Fibroblast of mammary gland (primary cell): ENCODE measurements at regions not wholly inside any gene's neighbourhood (a gene's known extent, or its start where the extent isn't known, plus 50 kb on each side); places are given as distances from the start of the nearest gene placed in this dataset.

ENCODE experiments used
- DNase-seq: peaks from one replicate; pipeline ENCODE4 v3.0.0-alpha.2; 2010; ENCODE audit warnings: low read depth
- H3K4me3 ChIP-seq: 2 replicates; pipeline ENCODE4 v1.5.1; 2011; ENCODE audit warnings: low read depth, mild to moderate bottlenecking, low read length, moderate library complexity; ENCODE audit not compliant: control insufficient read depth
- CTCF ChIP-seq: conservative IDR thresholded peaks from 2 replicates; pipeline ENCODE4 v1.5.1; 2011; ENCODE audit warnings: low read depth, low read length, inconsistent platforms; ENCODE audit not compliant: control insufficient read depth, insufficient read depth

- no peak for TF ChIP-seq CTCF
- no peak overlapping the region for H3K4me3 ChIP-seq
- no peak for DNase-seq
These were observed 222.1 kb upstream of the ADAMTS9 start for GRCh38 chr3:64909757-64910467.

GRCh38 chr3:64909011-64909410 lies 221.2 kb upstream of the ADAMTS9 start:
- DNase-seq = no peak
- TF ChIP-seq CTCF = no peak
- no peak overlapping the region for H3K4me3 ChIP-seq

- peak; percentile 31 for DNase-seq
- no peak overlapping the region for H3K4me3 ChIP-seq
- TF ChIP-seq CTCF = no peak
These were observed 220.5 kb upstream of the ADAMTS9 start for GRCh38 chr3:64908251-64908685.

GRCh38 chr3:64905906-64906410 lies 218.2 kb upstream of the ADAMTS9 start:
- DNase-seq = no peak
- no peak for TF ChIP-seq CTCF
- no peak overlapping the region for H3K4me3 ChIP-seq

- no peak overlapping the region for H3K4me3 ChIP-seq
- no peak for TF ChIP-seq CTCF
- DNase-seq = peak; percentile 30
These were observed 215.2 kb upstream of the ADAMTS9 start for GRCh38 chr3:64903006-64903405.

- no peak for TF ChIP-seq CTCF
- no peak overlapping the region for H3K4me3 ChIP-seq
- DNase-seq = no peak
These were observed 214.3 kb upstream of the ADAMTS9 start for GRCh38 chr3:64901986-64902516.
